ENCODE measurements at regions not wholly inside any gene's neighbourhood (a gene's known extent, or its start where the extent isn't known, plus 50 kb on each side); places are given as distances from the start of the nearest gene placed in this dataset.
A peak's percentile ranks its signal among the peaks of the same experiment; 100 is the strongest.
"Not testable (repeated sequence)": the region's sequence is repeated elsewhere in the genome, so short reads cannot be mapped to it uniquely, and the experiment has no call there.

- DNase-seq (ENCODE audit: low read depth in 2 of 2): not testable (repeated sequence)
Observed at GRCh38 chr4:17436047-17436749, 75.7 kb downstream of the QDPR start.

GRCh38 chr4:17433827-17434226 lies 78.1 kb downstream of the QDPR start:
- DNase-seq (ENCODE audit: low read depth in 2 of 2): no peak

- no peak for DNase-seq (ENCODE audit: low read depth in 2 of 2)
Observed at GRCh38 chr4:17427991-17428390, 83.9 kb downstream of the QDPR start.

GRCh38 chr4:17426222-17426621 lies 85.7 kb downstream of the QDPR start:
- DNase-seq (ENCODE audit: low read depth in 2 of 2): no peak

- no peak for DNase-seq (ENCODE audit: low read depth in 2 of 2)
Observed at GRCh38 chr4:17418010-17418409, 93.9 kb downstream of the QDPR start.

- DNase-seq (ENCODE audit: low read depth in 2 of 2): no peak
Observed at GRCh38 chr4:17414392-17414791, 97.5 kb downstream of the QDPR start.

- DNase-seq (ENCODE audit: low read depth in 2 of 2): no peak
Observed at GRCh38 chr4:17400686-17401085, 111.2 kb downstream of the QDPR start.

- DNase-seq (ENCODE audit: low read depth in 2 of 2): no peak
Observed at GRCh38 chr4:17398805-17399204, 113.1 kb downstream of the QDPR start.

GRCh38 chr4:17398035-17398434 lies 113.9 kb downstream of the QDPR start:
- DNase-seq (ENCODE audit: low read depth in 2 of 2): no peak

GRCh38 chr4:17397611-17398010 lies 114.3 kb downstream of the QDPR start:
- no peak for DNase-seq (ENCODE audit: low read depth in 2 of 2)

GRCh38 chr4:17385403-17385802 lies 126.5 kb downstream of the QDPR start:
- no peak for DNase-seq (ENCODE audit: low read depth in 2 of 2)

GRCh38 chr4:17380347-17380746 lies 131.5 kb downstream of the QDPR start:
- DNase-seq (ENCODE audit: low read depth in 2 of 2): no peak

GRCh38 chr4:17376205-17376604 lies 135.7 kb downstream of the QDPR start:
- DNase-seq (ENCODE audit: low read depth in 2 of 2): no peak

GRCh38 chr4:17373666-17374065 lies 138.2 kb downstream of the QDPR start:
- no peak for DNase-seq (ENCODE audit: low read depth in 2 of 2)

GRCh38 chr4:17370818-17371217 lies 141.1 kb downstream of the QDPR start:
- DNase-seq (ENCODE audit: low read depth in 2 of 2): no peak

- DNase-seq (ENCODE audit: low read depth in 2 of 2): no peak
Observed at GRCh38 chr4:17368408-17368807, 143.5 kb downstream of the QDPR start.

GRCh38 chr4:17367201-17367600 lies 144.7 kb downstream of the QDPR start:
- no peak for DNase-seq (ENCODE audit: low read depth in 2 of 2)

- DNase-seq (ENCODE audit: low read depth in 2 of 2): no peak
Observed at GRCh38 chr4:17366496-17366895, 145.4 kb downstream of the QDPR start.

GRCh38 chr4:17362430-17362829 lies 149.5 kb downstream of the QDPR start:
- no peak for DNase-seq (ENCODE audit: low read depth in 2 of 2)

GRCh38 chr4:17358241-17358640 lies 153.6 kb downstream of the QDPR start:
- DNase-seq (ENCODE audit: low read depth in 2 of 2): no peak

- DNase-seq (ENCODE audit: low read depth in 2 of 2): no peak
Observed at GRCh38 chr4:17356926-17357325, 155.0 kb downstream of the QDPR start.

GRCh38 chr4:17352357-17352756 lies 159.5 kb downstream of the QDPR start:
- DNase-seq (ENCODE audit: low read depth in 2 of 2): no peak

GRCh38 chr4:17347445-17347844 lies 164.4 kb downstream of the QDPR start:
- peak; percentile 5 to 8 for DNase-seq (ENCODE audit: low read depth in 2 of 2)

- DNase-seq (ENCODE audit: low read depth in 2 of 2): no peak
Observed at GRCh38 chr4:17339376-17339775, 172.5 kb downstream of the QDPR start.

Measured in stimulated activated CD4-positive, alpha-beta T cell treated with anti-CD3 and anti-CD28 coated beads, Interleukin-4, amount 100 ng/mL, for 48 hours (primary cell).